ENCODE measurements at regions not wholly inside any gene's neighbourhood (a gene's known extent, or its start where the extent isn't known, plus 50 kb on each side); places are given as distances from the start of the nearest gene placed in this dataset.

DNA sequence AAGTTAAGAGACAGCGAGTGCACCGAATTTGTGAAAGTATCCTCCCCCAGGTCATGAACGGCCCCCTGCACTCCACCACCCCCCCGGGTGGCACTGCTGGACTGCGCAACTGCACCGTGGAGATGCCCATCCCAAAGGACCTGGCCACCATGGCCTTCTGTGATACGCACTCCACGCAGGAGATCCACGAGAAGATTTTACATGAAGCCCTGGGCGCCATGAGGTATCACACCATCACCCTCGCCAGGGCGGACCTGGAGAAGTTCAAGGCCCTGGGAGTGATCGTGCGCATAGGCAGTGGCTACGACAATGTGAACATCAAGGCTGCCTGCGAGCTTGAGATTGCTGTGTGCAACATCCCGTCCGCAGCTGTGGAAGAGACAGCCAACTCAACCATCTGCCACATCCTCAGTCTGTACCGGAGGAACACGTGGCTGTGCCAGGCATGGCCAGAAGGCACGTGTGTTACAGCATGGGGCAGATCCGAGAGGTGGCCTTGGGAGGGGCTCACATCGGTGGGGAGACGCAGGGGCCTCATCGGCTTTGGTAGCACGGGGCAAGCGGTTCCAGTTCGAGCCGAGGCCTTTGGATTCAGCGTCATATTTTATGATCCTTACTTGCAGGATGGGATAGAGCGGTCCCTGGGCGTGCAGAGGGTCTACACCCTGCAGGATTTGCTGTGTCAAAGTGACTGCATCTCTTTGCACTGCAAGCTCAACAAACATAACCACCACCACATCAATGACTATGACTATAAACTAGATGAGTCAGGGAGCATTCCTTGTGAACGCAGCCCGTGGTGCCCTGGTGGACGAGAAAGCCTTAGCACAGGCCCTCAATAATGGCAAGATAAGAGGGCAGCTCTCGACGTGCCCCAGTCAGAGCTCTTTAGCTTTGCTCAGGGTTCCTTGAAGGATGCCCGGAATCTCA, 290.8 kb upstream of the MC4R start:
- no peak for DNase-seq (ENCODE audit: low read depth)

DNA sequence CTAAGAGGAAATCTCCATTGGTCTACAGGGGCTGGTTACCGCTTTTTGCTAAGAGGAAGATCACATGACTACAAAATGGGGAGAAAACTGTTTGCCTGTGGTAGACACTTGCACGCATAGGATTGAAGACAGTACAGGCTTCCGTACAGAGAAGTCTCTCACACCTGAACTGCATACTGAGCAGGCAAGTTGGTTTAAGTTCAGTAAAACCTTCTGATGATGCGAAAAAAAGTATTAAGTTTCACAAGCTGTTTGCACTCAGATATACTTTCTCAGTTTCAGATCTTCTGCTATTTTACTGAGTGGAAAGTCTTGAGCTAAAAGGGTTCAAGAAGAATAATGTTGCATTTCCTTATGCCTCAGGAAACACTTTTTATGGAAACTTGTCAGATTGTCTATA, 292.2 kb upstream of the MC4R start:
- DNase-seq (ENCODE audit: low read depth), result no peak

DNA sequence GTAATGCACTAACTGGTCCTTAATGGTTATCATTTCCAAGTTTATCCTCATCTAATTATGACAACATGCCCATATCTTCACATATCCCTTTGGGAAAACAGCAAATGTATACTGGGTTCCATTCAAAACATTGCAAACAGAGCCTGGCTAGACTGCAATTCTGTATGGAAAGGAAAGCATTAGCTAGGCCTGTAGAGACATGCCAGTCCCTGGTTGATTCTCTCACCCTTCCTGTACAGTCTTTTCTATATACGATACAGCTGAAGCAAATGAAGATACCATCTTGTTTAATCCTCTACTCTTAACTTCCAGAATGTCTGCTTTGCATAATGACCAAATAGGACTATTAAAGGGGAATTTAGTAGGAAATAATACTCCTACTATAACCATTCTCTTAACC, 294.4 kb upstream of the MC4R start:
- no peak for DNase-seq (ENCODE audit: low read depth)

DNA sequence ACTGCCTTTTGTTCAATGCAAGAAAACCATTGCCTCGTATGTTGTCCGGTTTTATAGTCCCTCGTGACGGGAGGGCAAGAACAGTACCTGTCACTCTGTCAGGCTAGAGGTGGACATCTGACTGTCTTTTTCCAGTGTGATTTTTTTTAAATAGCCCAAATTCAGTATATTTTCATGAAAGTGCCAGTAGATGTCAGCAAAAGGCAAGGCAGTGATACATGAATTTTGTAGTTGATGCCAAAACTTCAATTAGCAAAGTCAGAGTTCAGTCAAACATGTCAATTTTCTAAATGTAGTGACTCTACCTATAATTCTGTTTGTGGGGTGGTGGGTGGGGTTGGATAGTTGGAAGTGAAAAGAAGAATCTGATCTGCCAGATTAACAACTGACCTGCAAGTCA, 296.0 kb upstream of the MC4R start:
- no peak for DNase-seq (ENCODE audit: low read depth)

DNA sequence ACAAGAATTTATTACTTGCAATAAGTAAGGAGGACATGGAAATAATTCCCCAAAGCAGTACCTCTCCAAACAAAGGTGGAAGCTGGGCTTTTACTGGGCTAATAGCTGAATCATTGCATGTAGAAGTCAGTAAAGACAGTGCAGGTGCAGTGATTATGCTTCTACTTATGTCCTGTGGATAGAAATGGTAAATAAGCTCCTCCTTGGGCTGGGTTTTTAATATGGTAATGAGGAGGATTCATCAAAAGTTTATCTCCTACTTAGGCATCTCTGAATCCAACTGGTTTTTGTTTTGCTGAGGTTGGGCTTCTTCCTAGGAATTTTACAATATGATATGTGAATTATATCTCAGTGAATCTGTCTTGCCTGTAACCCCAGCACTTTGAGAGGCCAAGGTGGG, 297.4 kb upstream of the MC4R start:
- no peak for DNase-seq (ENCODE audit: low read depth)

DNA sequence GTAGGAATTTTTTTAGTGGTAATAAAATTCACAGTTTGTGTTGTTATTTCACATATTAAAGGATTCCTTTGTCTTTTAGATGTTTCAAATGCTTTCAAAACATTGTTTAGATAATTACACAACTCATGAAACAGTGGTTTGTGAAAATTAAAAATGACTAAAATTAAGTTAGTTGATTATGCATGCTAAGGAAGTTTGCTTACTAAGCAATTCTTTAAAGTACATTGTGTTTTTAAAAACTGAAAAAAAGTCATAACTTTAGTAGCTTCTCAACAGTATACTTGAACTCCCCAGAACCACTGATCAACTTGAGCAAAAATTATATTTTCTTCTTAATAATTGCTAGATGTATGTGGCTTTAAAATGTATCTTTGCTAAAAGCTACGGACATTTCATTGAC, 298.4 kb upstream of the MC4R start:
- DNase-seq (ENCODE audit: low read depth), result no peak

DNA sequence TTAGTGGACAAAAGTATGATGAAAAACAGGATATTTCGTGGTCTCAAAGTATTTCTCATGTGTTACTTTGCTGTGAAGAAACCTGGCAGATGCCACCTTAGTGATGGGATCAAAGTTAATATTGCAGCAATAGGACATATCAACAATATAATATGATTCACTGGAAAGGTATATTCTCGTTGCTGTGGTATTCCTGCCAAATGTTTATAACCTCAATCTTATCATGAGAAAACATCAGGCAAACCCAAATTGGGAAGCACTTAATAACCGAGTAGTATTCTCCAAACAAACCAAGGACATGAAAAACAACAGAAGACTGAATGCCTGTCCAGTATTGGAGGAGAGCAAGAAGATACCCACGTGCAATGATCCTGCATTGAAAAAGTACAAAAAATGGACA, 302.6 kb upstream of the MC4R start:
- DNase-seq (ENCODE audit: low read depth), result no peak

DNA sequence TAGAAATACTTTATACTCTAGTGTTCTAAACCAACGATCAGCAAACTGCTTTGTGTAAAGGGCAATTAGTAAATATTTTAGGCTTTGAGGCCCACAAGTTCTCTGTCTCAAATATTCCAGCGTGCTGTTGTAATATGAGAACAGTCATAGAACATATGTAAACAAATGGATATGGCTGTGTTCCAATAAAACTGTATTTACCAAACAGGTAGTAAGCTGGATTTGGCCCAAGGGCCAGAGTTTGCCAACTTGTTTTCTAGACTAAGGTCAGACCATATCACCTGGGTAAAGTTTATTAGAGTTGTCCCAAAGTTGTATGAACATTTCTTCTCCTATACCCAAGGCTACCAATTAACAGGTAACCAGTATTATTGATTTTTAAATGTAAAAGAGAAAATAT, 303.2 kb upstream of the MC4R start:
- DNase-seq (ENCODE audit: low read depth), result no peak

DNA sequence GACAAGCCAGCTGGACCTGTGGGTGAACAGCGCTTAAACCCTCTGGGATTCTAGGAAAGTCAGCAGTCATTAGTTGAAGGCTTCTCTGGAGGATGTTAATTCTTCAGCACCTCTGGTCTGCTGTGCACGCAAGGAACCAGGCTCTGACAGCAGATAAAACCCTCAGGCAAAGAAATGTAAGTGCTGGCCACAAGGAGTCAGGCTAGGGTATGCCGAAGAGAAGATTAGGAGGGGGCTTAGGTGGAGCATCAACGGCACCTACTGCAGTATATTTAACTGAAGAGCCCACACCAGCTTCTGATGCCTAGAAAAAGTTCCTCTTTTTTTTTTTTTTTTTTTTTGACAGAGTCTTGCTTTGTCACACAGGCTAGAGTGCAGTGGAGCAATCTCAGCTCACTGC, 304.2 kb upstream of the MC4R start:
- no peak for DNase-seq (ENCODE audit: low read depth)

DNA sequence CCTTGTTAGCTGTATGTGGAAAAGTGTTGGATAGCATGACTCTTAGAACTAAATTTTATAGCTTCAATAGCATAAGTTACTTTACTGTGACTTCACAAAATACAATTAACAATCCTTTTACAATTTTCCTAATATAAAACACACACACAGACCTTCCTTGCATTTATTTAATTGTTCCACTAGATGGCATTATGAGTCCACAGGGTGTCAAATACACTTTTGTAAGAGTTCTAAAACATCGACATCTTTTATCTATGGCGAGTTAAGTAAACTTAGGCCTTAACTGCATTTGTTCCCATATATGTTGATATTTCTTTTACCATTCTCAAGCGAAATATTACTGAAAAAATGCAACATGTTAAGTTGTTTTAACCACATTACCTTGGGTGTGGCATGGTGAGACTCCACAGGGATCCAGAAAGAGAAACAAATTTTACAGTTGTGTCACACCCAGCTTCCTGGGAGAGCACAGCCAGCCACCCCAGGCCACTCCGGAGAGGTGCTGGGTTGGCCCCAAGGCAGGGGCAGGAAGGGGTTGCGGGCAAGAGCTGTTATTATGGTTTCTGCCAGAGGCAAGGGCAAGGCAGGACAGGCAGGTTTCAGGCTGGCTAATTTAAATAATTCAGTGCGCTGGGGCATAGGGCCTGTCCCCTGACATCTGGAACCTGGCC, 312.4 kb upstream of the MC4R start:
- DNase-seq (ENCODE audit: low read depth), result peak; percentile 32

DNA sequence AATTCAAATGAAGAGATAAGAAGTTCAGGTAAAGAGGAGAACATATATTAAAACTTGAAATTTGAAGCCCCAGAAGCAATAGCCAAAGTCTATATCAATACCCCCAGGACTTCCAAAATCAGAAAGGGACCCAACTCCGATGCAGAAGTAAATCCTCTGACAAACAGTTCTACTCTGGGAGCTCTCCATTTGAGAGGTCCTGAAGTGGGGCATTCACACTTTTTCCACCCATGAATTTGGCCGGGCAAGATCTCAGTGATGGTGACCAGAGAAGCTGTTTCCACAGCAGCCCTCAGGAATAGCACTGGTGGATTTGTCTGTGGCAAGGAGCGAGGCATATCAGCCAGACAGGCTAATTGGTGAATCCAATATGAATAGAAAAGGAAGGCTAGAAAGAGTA, 313.6 kb upstream of the MC4R start:
- no peak for DNase-seq (ENCODE audit: low read depth)

DNA sequence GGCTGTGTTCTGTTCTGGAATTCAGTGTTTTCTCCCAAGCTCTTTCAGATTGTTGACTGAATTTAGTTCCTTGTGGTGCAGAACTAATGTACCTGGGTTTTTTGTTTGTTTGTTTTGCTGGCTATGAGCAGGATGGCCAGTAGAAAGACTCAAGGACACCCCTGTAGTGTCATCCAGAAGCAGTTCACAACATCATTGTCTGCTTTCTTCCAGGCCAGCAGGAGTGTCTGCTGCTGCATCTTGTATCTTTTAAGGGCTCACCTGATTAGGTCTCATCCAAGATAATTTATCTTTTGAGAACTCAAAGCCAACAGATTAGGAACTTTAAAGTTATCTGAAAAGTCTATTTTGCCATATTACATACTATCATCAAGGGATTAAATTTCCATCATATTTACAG, 318.5 kb upstream of the MC4R start:
- DNase-seq (ENCODE audit: low read depth), result no peak

DNA sequence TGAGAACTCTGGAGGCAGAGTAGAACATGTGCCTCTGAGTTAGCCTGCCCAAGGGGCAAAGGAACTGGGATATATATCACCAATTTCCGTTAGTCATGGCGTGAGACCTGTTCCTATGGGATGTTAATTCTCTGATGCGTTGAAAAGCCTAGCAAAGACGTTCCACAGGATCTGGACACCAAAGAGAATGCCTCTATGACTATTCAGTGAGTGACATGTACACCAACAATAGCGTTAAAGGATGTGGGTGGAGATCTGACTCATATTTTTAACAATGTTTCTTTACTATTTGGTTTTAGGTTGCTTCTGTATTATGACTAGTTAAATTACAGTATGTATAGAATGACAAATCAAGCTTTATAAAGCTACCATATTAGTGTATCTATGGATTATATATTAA, 320.9 kb upstream of the MC4R start:
- no peak for DNase-seq (ENCODE audit: low read depth)

DNA sequence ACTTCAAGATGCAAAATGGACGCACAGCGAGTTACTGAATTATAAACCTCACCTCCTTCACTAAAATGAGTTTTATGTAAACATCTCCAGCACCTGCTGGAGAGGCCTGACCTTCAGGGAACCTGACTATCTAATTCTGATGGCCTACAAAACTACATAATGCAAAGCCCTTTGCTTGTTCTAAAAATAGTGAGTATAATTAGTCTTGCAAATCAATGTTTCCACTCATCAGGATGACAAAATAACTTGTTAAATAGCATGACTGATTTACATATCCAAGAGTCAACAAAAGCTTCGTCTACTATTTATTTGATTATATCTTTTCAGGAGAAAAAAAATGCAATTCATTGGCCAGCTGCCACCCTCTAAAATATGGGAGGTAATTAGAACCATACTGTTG, 326.3 kb upstream of the MC4R start:
- no peak for DNase-seq (ENCODE audit: low read depth)

DNA sequence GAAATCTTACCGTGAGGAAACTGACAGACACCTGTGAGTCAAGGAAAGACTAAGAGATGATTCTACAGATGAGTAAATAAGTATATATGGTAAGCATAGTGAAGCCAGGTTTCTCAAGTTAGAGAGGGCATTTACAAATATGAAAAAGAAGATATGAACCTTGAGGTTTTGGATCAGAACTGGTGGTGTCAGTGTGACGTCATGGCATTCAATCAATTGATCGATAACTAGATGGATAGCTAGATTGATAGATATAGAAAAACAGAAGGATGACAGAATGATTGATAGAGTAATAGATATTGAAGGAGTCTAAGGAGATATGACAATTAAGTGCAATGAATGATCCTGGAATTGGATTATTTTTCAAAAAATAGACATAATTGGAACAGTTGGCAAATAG, 350.2 kb upstream of the MC4R start:
- DNase-seq (ENCODE audit: low read depth), result no peak

DNA sequence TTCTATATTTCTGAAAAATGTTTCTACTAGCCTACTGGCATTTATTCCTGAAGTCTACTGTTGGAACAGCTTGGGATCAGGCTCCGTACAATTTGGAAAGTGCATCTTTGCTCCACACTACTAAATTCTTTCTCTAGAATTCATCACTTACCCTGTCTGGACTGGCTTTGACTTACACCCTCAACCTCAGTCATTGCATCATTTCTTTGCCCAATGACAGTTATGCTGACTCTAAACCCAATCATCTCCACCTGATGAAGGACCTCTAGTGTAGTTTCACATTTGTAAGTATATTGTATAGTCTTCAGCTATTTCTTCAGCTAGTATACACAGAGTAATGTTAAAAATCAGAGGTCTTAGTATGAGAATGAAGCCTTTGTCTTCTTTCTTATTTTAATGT, 359.6 kb upstream of the MC4R start:
- no peak for DNase-seq (ENCODE audit: low read depth)

DNA sequence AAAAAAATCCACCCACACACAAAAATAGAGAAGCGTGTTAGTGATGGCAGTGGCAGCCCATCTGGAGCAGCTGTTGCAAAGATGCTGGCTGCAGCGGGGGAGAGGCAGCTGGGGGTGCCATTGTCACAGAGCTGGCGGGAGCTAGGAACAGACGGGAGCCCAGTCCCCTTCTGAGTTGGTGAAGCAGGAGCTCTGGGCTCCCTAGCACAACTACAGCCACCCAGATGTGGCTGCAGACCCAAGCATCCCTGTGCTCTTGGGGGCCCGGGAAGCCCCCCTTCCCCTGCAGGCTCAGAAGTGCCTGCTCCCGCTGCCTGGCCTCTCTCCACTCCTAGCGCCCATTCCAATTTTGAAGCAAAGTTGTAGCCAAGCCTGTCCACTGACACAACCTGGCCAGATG, 366.6 kb upstream of the MC4R start:
- no peak for DNase-seq (ENCODE audit: low read depth)

DNA sequence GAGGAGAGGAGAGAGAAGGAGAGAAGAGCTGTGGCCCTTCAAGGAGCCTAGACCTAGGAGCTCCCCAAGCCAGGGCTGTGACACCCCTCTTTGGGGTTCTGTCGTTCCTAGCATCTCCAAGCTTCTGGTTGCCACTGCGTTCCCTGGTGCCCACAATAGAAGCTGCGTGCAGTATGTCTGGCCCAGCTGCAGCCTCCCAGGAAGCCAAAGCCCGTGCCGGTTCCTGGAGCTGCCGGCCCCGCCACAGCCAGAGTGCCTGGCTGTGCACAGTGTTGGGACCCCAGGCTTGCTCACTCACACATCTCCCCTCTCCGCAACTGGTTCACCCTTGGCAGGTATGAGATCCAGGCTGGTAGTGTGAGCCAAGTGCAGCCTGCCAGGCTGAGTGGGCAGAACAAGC, 367.7 kb upstream of the MC4R start:
- no peak for DNase-seq (ENCODE audit: low read depth)

DNA sequence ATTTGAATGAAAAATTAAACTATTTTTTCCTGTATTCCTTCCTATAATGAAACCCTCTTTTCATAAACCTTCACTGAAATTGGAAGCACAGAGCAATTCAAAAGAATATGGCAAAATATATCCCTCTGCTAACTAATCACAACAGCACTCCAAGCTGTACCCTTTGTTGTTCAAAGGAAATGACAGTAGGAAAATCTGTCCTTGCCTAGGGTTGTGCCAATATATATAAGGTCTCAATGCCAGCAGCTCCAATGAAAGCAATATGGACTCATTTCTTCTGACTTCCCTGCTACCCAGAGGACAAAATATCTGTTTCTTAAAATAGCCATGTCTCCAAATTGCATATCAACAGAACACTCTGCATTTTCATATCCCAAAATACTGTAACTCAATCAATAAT, 373.9 kb upstream of the MC4R start:
- DNase-seq (ENCODE audit: low read depth), result no peak

DNA sequence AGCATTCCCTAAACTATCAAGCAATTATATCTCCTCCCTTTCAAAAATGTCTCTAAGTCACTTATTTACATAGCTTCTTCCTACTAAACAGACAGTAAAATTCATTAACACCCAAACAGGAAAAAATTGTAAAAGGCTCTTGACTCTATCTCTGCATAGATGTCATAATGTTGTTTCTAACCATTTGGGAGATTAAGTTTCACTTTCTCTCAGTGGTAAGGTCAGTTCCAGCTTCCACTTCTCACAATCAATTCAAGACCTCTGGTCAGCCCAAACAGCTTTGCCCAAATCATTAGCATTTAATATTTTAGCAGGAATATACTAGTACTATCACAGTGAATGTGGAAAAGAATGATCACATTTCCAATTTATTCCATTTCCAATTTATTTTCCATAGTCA, 374.3 kb upstream of the MC4R start:
- no peak for DNase-seq (ENCODE audit: low read depth)

DNA sequence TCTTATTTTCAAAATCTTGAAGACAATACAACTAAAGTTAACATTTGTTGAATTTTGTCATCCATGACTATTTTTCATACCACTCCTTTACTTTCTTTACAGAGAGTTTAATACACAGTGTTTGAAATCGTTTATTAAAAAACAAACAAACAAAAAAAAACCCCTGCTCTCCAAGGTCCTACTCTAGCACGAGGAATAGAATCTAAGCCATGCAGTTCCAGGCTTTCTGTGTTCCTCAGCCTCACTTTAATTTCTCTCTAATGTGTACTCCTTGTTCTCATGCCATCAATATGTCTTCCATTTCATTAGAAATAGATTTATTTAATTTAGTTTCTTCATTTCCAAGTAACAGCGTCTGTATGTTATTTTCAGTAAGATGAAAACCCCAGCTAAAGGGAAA, 381.2 kb upstream of the MC4R start:
- no peak for DNase-seq (ENCODE audit: low read depth)

DNA sequence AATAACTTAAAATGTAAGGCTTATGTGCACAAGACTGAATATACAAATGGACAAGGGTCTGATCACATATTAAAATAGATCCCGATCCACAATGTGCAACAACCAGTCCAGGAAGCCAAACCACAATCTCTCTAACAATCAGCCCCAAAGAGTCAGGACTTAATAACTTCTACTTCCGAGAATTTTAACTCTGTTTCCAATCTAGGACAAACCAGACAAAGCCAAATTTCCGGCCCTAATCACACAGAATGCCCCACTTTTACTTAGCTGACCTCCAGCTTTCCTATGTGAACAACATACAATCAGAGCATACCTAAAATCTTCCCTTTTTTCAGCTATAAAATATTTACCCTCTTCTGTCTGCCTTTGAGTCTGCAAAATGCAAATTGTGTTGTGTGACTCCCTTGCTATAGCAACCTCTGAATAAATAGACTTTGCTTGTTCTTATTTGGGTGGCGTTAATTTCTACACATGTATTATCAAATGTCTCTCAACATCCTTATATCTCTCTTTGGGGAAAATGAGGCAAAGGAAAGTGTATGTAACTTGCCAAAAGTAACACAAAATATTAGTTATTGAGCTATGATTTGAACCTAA, 381.9 kb upstream of the MC4R start:
- DNase-seq (ENCODE audit: low read depth), result no peak

DNA sequence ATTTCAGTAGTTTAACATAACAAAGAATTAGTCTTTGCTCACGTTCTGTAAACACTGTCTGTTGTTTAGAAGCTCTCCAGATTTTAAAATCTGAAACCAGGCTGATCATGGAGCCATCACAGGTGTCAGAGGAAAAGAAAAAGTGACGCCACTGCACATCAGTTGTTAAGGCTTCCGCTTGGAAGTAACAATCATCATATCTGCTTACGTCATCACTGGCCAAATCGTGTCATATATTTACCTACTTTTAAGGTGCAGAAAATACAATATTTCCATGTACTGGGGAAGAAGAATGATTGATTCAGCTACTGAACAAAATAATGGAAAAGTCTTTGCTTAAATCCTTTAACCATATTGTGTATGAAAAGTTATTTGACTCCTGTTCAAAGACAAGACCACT, 382.6 kb upstream of the MC4R start:
- no peak for DNase-seq (ENCODE audit: low read depth)
